ENCODE measurements at regions not wholly inside any gene's neighbourhood (a gene's known extent, or its start where the extent isn't known, plus 50 kb on each side); places are given as distances from the start of the nearest gene placed in this dataset.

GRCh38 chr11:122025757-122026156 lies 90.3 kb downstream of the BLID start:
- TF ChIP-seq POLR2AphosphoS5 (IDR thresholded peaks at IDR 0.05; ENCODE audit: borderline replicate concordance, low read depth, low read length) (no peak), EZH2 (IDR thresholded peaks at IDR 0.05) (no peak)

Measured in SK-N-MC (cell line).